Esophagus squamous epithelium (tissue), 4 donors: ENCODE measurements at regions not wholly inside any gene's neighbourhood (a gene's known extent, or its start where the extent isn't known, plus 50 kb on each side); places are given as distances from the start of the nearest gene placed in this dataset.

Experiments used
- CTCF ChIP-seq, 6 experiments: fragments of 450-650 bp in 4 of 6; fragments of 200-600 bp in 2 of 6; sonication (generic) in 2 of 6; IDR thresholded peaks; one replicate each; pipeline ENCODE4 v1.5.1; 2016 to 2019; ENCODE audit warnings: antibody characterized with exemption in 6 of 6, mild to moderate bottlenecking in 4 of 6, moderate library complexity in 4 of 6
- POLR2A ChIP-seq, 4 donors: fragments of 450-650 bp; IDR thresholded peaks; one replicate each; pipeline ENCODE4 v1.6.1; 2017; ENCODE audit warnings: antibody characterized with exemption in 4 of 4, mild to moderate bottlenecking in 4 of 4, moderate library complexity in 3 of 4

GRCh38 chr2:78814331-78814986 is 211.0 kb upstream of the REG3G start:
- TF ChIP-seq CTCF (IDR thresholded peaks at IDR 0.05) (no peak), POLR2A (IDR thresholded peaks at IDR 0.05) (no peak)
